HEK293 (cell line): ENCODE measurements at regions not wholly inside any gene's neighbourhood (a gene's known extent, or its start where the extent isn't known, plus 50 kb on each side); places are given as distances from the start of the nearest gene placed in this dataset.

Source experiments
- CTCF ChIA-PET: fragments of 350-600 bp; formaldehyde crosslinking; extraction: SDS; loops from one replicate; lab custom pipeline; 2021; ENCODE audit warnings: antibody characterized with exemption; lab: Yijun Ruan, JAX
- POLR2A ChIA-PET: fragments of 300-600 bp; formaldehyde crosslinking; extraction: SDS; loops from one replicate; lab custom pipeline; 2020; ENCODE audit warnings: antibody characterized with exemption, inconsistent platforms; lab: Yijun Ruan, JAX
- H3K27ac ChIP-seq: fragments of 200-500 bp; sonication (Bioruptor generic); 2 replicates; pipeline ENCODE4 v1.5.1; 2014; ENCODE audit warnings: low read depth, low read length, control low read depth, inconsistent platforms; ENCODE audit errors: extremely low read depth
- H3K36me3 ChIP-seq, 2 experiments: fragments of 200-500 bp in 1 of 2; sonication (Bioruptor generic) in 1 of 2; 1 replicate in 1 of 2; 2 replicates in 1 of 2; pipeline ENCODE4 v1.5.1; 2014 to 2017; ENCODE audit warnings: inconsistent platforms in 2 of 2, low read length in 2 of 2; ENCODE audit not compliant: control insufficient read depth in 2 of 2, insufficient read depth in 1 of 2
- H3K4me1 ChIP-seq: fragments of 200-500 bp; sonication (Bioruptor generic); 2 replicates; pipeline ENCODE4 v1.5.1; 2014; ENCODE audit warnings: mild to moderate bottlenecking, low read length, inconsistent platforms; ENCODE audit not compliant: control insufficient read depth, insufficient read depth
- H3K4me3 ChIP-seq: 2 replicates; pipeline ENCODE4 v1.5.1; 2011; ENCODE audit warnings: low read depth, mild to moderate bottlenecking, control low read depth, low read length, moderate library complexity
- H3K9me3 ChIP-seq: fragments of 200-500 bp; sonication (Bioruptor generic); 2 replicates; pipeline ENCODE4 v1.5.1; 2014; ENCODE audit warnings: low read depth, low read length, inconsistent platforms; ENCODE audit not compliant: control insufficient read depth, insufficient read depth
- BCL11B ChIP-seq: fragments of 450-650 bp; formaldehyde crosslinking; IDR thresholded peaks from 2 replicates; pipeline ENCODE4 v1.5.1; 2016; ENCODE audit warnings: low read depth, missing biosample characterization, missing genetic modification characterization
- SALL2 ChIP-seq: fragments of 450-650 bp; formaldehyde crosslinking; IDR thresholded peaks from 2 replicates; pipeline ENCODE4 v1.5.0; 2017; ENCODE audit warnings: missing biosample characterization, mild to moderate bottlenecking, missing genetic modification characterization, borderline replicate concordance
- ZNF174 ChIP-seq: fragments of 450-650 bp; formaldehyde crosslinking; IDR thresholded peaks from 2 replicates; pipeline ENCODE4 v1.5.0; 2017; ENCODE audit warnings: missing biosample characterization, mild to moderate bottlenecking, missing genetic modification characterization
- ZNF266 ChIP-seq: fragments of 450-650 bp; formaldehyde crosslinking; IDR thresholded peaks from 2 replicates; pipeline ENCODE4 v1.5.1; 2016; ENCODE audit warnings: missing biosample characterization, missing genetic modification characterization, low read depth
- ZNF274 ChIP-seq, 2 experiments: fragments of 200-500 bp in 1 of 2; fragments of 450-650 bp in 1 of 2; sonication (Bioruptor generic) in 1 of 2; formaldehyde crosslinking in 1 of 2; IDR thresholded peaks; 2 replicates each; pipeline versions ENCODE4 v1.5.1 to v1.6.1; 2014 to 2016; ENCODE audit warnings: borderline replicate concordance in 1 of 2, inconsistent platforms in 1 of 2, low read length in 1 of 2, missing biosample characterization in 1 of 2, missing genetic modification characterization in 1 of 2
- ZNF302 ChIP-seq: fragments of 450-650 bp; formaldehyde crosslinking; IDR thresholded peaks from 2 replicates; pipeline ENCODE4 v1.5.1; 2016; ENCODE audit warnings: missing biosample characterization, missing genetic modification characterization, low read depth
- ZNF341 ChIP-seq: fragments of 450-650 bp; formaldehyde crosslinking; IDR thresholded peaks from 2 replicates; pipeline ENCODE4; 2016; ENCODE audit warnings: low read depth, missing biosample characterization, missing genetic modification characterization
- ZNF394 ChIP-seq: fragments of 450-650 bp; formaldehyde crosslinking; IDR thresholded peaks from 2 replicates; pipeline ENCODE4 v1.5.1; 2016; ENCODE audit warnings: missing biosample characterization, missing genetic modification characterization, mild to moderate bottlenecking, moderate library complexity, borderline replicate concordance
- ZNF416 ChIP-seq: fragments of 450-650 bp; formaldehyde crosslinking; IDR thresholded peaks from 2 replicates; pipeline ENCODE4 v1.5.1; 2016; ENCODE audit warnings: missing biosample characterization, missing genetic modification characterization
- ZNF426 ChIP-seq: fragments of 450-650 bp; formaldehyde crosslinking; IDR thresholded peaks from 2 replicates; pipeline ENCODE4 v1.5.1; 2017; ENCODE audit warnings: missing biosample characterization, missing genetic modification characterization, mild to moderate bottlenecking, inconsistent platforms, moderate library complexity
- ZNF48 ChIP-seq: fragments of 450-650 bp; formaldehyde crosslinking; IDR thresholded peaks from 2 replicates; pipeline ENCODE4 v1.5.1; 2016; ENCODE audit warnings: missing biosample characterization, missing genetic modification characterization
- ZNF510 ChIP-seq: fragments of 450-650 bp; formaldehyde crosslinking; IDR thresholded peaks from 2 replicates; pipeline ENCODE4 v1.5.1; 2018; ENCODE audit warnings: mild to moderate bottlenecking, missing genetic modification characterization, missing biosample characterization; ENCODE audit not compliant: insufficient replicate concordance
- ZNF555 ChIP-seq: fragments of 450-650 bp; formaldehyde crosslinking; conservative IDR thresholded peaks from 2 replicates; pipeline ENCODE4 v1.5.1; 2017; ENCODE audit warnings: missing biosample characterization, mild to moderate bottlenecking, missing genetic modification characterization, inconsistent platforms
- ZNF558 ChIP-seq: fragments of 450-650 bp; formaldehyde crosslinking; IDR thresholded peaks from 2 replicates; pipeline ENCODE4 v1.5.1; 2016; ENCODE audit warnings: missing biosample characterization, missing genetic modification characterization
- ZNF610 ChIP-seq: fragments of 450-650 bp; formaldehyde crosslinking; IDR thresholded peaks from 2 replicates; pipeline ENCODE4 v1.5.1; 2016; ENCODE audit warnings: missing biosample characterization, missing genetic modification characterization, borderline replicate concordance
- ZNF621 ChIP-seq: fragments of 450-650 bp; formaldehyde crosslinking; IDR thresholded peaks from 2 replicates; pipeline ENCODE4 v1.5.1; 2017; ENCODE audit warnings: missing biosample characterization, missing genetic modification characterization
- ZNF707 ChIP-seq: fragments of 450-650 bp; formaldehyde crosslinking; IDR thresholded peaks from 2 replicates; pipeline ENCODE4 v1.5.1; 2016; ENCODE audit warnings: missing biosample characterization, missing genetic modification characterization
- ZNF785 ChIP-seq: fragments of 450-650 bp; formaldehyde crosslinking; IDR thresholded peaks from 2 replicates; pipeline ENCODE4 v1.5.1; 2016; ENCODE audit warnings: missing biosample characterization, missing genetic modification characterization
- ZNF830 ChIP-seq: fragments of 450-650 bp; IDR thresholded peaks from 2 replicates; pipeline ENCODE4 v1.5.0; 2018; ENCODE audit warnings: missing biosample characterization, missing genetic modification characterization, low read depth, mild to moderate bottlenecking, moderate library complexity
- ZSCAN18 ChIP-seq: fragments of 450-650 bp; formaldehyde crosslinking; IDR thresholded peaks from 2 replicates; pipeline ENCODE4 v1.5.1; 2016; ENCODE audit warnings: missing biosample characterization, missing genetic modification characterization
- TF ChIP-seq, protein P1 (sequence below): fragments of 450-650 bp; formaldehyde crosslinking; IDR thresholded peaks from 2 replicates; pipeline ENCODE4 v1.5.1; 2016; ENCODE audit warnings: missing biosample characterization, missing genetic modification characterization
- TF ChIP-seq, protein P2 (sequence below): fragments of 450-650 bp; formaldehyde crosslinking; IDR thresholded peaks from 2 replicates; pipeline ENCODE4 v1.5.1; 2016; ENCODE audit warnings: missing biosample characterization, missing genetic modification characterization
- TF ChIP-seq, protein P3 (sequence below): fragments of 450-650 bp; formaldehyde crosslinking; IDR thresholded peaks from 2 replicates; pipeline ENCODE4 v1.5.1; 2016; ENCODE audit warnings: missing biosample characterization, missing genetic modification characterization
- TF ChIP-seq, protein P4 (sequence below): fragments of 450-650 bp; formaldehyde crosslinking; IDR thresholded peaks from 2 replicates; pipeline ENCODE4 v1.5.1; 2017; ENCODE audit warnings: missing biosample characterization, missing genetic modification characterization
- TF ChIP-seq, protein P5 (sequence below): fragments of 450-650 bp; formaldehyde crosslinking; IDR thresholded peaks from 2 replicates; pipeline ENCODE4 v1.5.1; 2016; ENCODE audit warnings: missing biosample characterization, missing genetic modification characterization, low read depth

GRCh38 chr21:41032541-41032940 is 135.4 kb upstream of the BACE2 start:
- ChIA-PET CTCF (no interaction called here), POLR2A (no interaction called here)
- Histone ChIP-seq H3K9me3 (no peaks in the 10 kb centered on the region), H3K36me3 (no peaks in the 10 kb centered on the region), H3K4me1 (no peaks in the 10 kb centered on the region), H3K4me3 (no peak overlapping the region)
- no peak for TF ChIP-seq ZNF341 (tag by site-specific recombination)
- TF ChIP-seq ZNF707 = no peak
- no peak for TF ChIP-seq ZNF830 (tag by site-specific recombination)
- no peak for TF ChIP-seq ZNF416 (tag by site-specific recombination)
- no peak for TF ChIP-seq ZNF510 (tag by site-specific recombination)
- TF ChIP-seq ZNF610 (tag by site-specific recombination) = no peak
- TF ChIP-seq, protein P1, sequence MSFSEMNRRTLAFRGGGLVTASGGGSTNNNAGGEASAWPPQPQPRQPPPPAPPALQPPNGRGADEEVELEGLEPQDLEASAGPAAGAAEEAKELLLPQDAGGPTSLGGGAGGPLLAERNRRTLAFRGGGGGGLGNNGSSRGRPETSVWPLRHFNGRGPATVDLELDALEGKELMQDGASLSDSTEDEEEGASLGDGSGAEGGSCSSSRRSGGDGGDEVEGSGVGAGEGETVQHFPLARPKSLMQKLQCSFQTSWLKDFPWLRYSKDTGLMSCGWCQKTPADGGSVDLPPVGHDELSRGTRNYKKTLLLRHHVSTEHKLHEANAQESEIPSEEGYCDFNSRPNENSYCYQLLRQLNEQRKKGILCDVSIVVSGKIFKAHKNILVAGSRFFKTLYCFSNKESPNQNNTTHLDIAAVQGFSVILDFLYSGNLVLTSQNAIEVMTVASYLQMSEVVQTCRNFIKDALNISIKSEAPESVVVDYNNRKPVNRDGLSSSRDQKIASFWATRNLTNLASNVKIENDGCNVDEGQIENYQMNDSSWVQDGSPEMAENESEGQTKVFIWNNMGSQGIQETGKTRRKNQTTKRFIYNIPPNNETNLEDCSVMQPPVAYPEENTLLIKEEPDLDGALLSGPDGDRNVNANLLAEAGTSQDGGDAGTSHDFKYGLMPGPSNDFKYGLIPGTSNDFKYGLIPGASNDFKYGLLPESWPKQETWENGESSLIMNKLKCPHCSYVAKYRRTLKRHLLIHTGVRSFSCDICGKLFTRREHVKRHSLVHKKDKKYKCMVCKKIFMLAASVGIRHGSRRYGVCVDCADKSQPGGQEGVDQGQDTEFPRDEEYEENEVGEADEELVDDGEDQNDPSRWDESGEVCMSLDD = no peak
- TF ChIP-seq ZNF266 = no peak
- no peak for TF ChIP-seq ZNF621 (tag by site-specific recombination)
- TF ChIP-seq ZNF558 (tag by site-specific recombination) = no peak
- TF ChIP-seq, all 188 proteins: peak for 0
- H3K27ac ChIP-seq = no peak overlapping the region

- Histone ChIP-seq H3K27ac (no peak overlapping the region), H3K4me3 (no peak overlapping the region), H3K4me1 (no peaks in the 10 kb centered on the region), H3K36me3 (no peaks in the 10 kb centered on the region), H3K9me3 (no peaks in the 10 kb centered on the region)
- CTCF ChIA-PET = interaction anchor here (0.7 to 0.8 kb wide), 3 partner anchors 9 to 15 kb away, joined by 3 to 4 read pairs (median 3); no protein-coding TSS in a partner anchor
- POLR2A ChIA-PET = interaction anchor here (0.6 kb wide), 2 partner anchors 23 to 271 kb away, joined by 3 to 5 read pairs; no protein-coding TSS in a partner anchor
- no peak for TF ChIP-seq ZNF426 (tag by site-specific recombination)
- TF ChIP-seq, protein P2, sequence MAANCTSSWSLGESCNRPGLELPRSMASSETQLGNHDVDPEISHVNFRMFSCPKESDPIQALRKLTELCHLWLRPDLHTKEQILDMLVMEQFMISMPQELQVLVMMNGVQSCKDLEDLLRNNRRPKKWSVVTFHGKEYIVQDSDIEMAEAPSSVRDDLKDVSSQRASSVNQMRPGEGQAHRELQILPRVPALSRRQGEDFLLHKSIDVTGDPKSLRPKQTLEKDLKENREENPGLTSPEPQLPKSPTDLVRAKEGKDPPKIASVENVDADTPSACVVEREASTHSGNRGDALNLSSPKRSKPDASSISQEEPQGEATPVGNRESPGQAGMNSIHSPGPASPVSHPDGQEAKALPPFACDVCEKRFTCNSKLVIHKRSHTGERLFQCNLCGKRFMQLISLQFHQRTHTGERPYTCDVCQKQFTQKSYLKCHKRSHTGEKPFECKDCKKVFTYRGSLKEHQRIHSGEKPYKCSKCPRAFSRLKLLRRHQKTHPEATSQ = no peak
- TF ChIP-seq, protein P3, sequence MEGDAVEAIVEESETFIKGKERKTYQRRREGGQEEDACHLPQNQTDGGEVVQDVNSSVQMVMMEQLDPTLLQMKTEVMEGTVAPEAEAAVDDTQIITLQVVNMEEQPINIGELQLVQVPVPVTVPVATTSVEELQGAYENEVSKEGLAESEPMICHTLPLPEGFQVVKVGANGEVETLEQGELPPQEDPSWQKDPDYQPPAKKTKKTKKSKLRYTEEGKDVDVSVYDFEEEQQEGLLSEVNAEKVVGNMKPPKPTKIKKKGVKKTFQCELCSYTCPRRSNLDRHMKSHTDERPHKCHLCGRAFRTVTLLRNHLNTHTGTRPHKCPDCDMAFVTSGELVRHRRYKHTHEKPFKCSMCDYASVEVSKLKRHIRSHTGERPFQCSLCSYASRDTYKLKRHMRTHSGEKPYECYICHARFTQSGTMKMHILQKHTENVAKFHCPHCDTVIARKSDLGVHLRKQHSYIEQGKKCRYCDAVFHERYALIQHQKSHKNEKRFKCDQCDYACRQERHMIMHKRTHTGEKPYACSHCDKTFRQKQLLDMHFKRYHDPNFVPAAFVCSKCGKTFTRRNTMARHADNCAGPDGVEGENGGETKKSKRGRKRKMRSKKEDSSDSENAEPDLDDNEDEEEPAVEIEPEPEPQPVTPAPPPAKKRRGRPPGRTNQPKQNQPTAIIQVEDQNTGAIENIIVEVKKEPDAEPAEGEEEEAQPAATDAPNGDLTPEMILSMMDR (tag by site-specific recombination) = no peak
- no peak for TF ChIP-seq ZNF785
- no peak for TF ChIP-seq ZSCAN18 (tag by site-specific recombination)
- no peak for TF ChIP-seq ZNF48 (tag by site-specific recombination)
- TF ChIP-seq, protein P4, sequence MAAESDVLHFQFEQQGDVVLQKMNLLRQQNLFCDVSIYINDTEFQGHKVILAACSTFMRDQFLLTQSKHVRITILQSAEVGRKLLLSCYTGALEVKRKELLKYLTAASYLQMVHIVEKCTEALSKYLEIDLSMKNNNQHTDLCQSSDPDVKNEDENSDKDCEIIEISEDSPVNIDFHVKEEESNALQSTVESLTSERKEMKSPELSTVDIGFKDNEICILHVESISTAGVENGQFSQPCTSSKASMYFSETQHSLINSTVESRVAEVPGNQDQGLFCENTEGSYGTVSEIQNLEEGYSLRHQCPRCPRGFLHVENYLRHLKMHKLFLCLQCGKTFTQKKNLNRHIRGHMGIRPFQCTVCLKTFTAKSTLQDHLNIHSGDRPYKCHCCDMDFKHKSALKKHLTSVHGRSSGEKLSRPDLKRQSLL (tag by site-specific recombination) = no peak
- TF ChIP-seq ZNF274 (IDR thresholded peaks at IDR 0.05; ENCODE audit: low read length) = no peak
- no peak for TF ChIP-seq ZNF274 (tag by site-specific recombination; IDR thresholded peaks at IDR 0.05; ENCODE audit: borderline replicate concordance)
- no peak for TF ChIP-seq ZNF394 (tag by site-specific recombination)
- TF ChIP-seq ZNF416 (tag by site-specific recombination) = no peak
- no peak for TF ChIP-seq ZNF174
- no peak for TF ChIP-seq ZNF302 (tag by site-specific recombination)
- TF ChIP-seq SALL2 = no peak
- TF ChIP-seq, protein P5, sequence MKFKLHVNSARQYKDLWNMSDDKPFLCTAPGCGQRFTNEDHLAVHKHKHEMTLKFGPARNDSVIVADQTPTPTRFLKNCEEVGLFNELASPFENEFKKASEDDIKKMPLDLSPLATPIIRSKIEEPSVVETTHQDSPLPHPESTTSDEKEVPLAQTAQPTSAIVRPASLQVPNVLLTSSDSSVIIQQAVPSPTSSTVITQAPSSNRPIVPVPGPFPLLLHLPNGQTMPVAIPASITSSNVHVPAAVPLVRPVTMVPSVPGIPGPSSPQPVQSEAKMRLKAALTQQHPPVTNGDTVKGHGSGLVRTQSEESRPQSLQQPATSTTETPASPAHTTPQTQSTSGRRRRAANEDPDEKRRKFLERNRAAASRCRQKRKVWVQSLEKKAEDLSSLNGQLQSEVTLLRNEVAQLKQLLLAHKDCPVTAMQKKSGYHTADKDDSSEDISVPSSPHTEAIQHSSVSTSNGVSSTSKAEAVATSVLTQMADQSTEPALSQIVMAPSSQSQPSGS = no peak
- TF ChIP-seq BCL11B (tag by site-specific recombination) = no peak
- no peak for TF ChIP-seq ZNF555 (tag by site-specific recombination)
Observed at GRCh38 chr21:41037212-41037611, 130.7 kb upstream of the BACE2 start.
